ENCODE measurements at regions not wholly inside any gene's neighbourhood (a gene's known extent, or its start where the extent isn't known, plus 50 kb on each side); places are given as distances from the start of the nearest gene placed in this dataset.

- Mint-ChIP-seq H3K4me1 (no peaks in the 10 kb centered on the region), H3K4me3 (no peak overlapping the region), H3K27me3 (ENCODE audit: low read depth in 3 of 3) (peaks cover under 1 to 11% (median 9%) of the 10 kb centered on the region in 3 donors), H3K36me3 (no peaks in the 10 kb centered on the region), H3K9me3 (peaks cover 0 to 2% (median 0%) of the 10 kb centered on the region in 7 donors), H3K27ac (no peak overlapping the region)
- Histone ChIP-seq H2AFZ (ENCODE audit: insufficient read depth, low read depth, low read length, poor library complexity, severe bottlenecking) (no peak overlapping the region), H3K9ac (ENCODE audit: insufficient read depth, low read length, poor library complexity, severe bottlenecking) (no peak overlapping the region), H3K27me3 (ENCODE audit: control insufficient read depth in 2 of 2, insufficient read depth in 2 of 2, low read length in 2 of 2) (no peaks in the 10 kb centered on the region), H4K20me1 (ENCODE audit: insufficient read depth, low read length) (no peaks in the 10 kb centered on the region), H3K27ac (ENCODE audit: low read depth in 1 of 2, low read length in 2 of 2) (no peak overlapping the region), H3K79me2 (ENCODE audit: insufficient read depth, low read length) (no peaks in the 10 kb centered on the region), H3K36me3 (replicated peaks in 1 of 2; ENCODE audit: control insufficient read depth in 1 of 2, insufficient read depth in 2 of 2, low read length in 2 of 2) (no peaks in the 10 kb centered on the region), H3K4me3 (replicated peaks in 1 of 3; ENCODE audit: low read depth in 2 of 3, low read length in 3 of 3) (no peak overlapping the region), H3K4me1 (ENCODE audit: control insufficient read depth in 1 of 2, insufficient read depth in 2 of 2, low read length in 2 of 2) (no peaks in the 10 kb centered on the region), H3K9me3 (replicated peaks in 1 of 2; ENCODE audit: control insufficient read depth in 1 of 2, insufficient read depth in 1 of 2, low read length in 2 of 2) (no peaks in the 10 kb centered on the region), H3K4me2 (replicated peaks; ENCODE audit: extremely low read depth, low read length, poor library complexity, severe bottlenecking) (no peak overlapping the region)
- intact Hi-C loops (cut with micrococcal nuclease): no loop called here
- WGBS (ENCODE audit: insufficient coverage): 100% methylated on average over 2 of the region's 3 CpGs
- no peak for TF ChIP-seq CTCF (IDR thresholded peaks at IDR 0.05)
- DNase-seq: no peak
These were observed 244.6 kb upstream of the FOXQ1 start for GRCh38 chr6:1067346-1067745.

- H3K27ac ChIP-seq (ENCODE audit: low read depth in 1 of 2, low read length in 2 of 2): no peak overlapping the region
- H3K9me3 ChIP-seq (replicated peaks in 1 of 2; ENCODE audit: control insufficient read depth in 1 of 2, insufficient read depth in 1 of 2, low read length in 2 of 2): no peaks in the 10 kb centered on the region
- no peak overlapping the region for H2AFZ ChIP-seq (ENCODE audit: insufficient read depth, low read depth, low read length, poor library complexity, severe bottlenecking)
- H3K4me1 ChIP-seq (ENCODE audit: control insufficient read depth in 1 of 2, insufficient read depth in 2 of 2, low read length in 2 of 2): no peaks in the 10 kb centered on the region
- H3K36me3 Mint-ChIP-seq: no peaks in the 10 kb centered on the region
- TF ChIP-seq CTCF (IDR thresholded peaks at IDR 0.05): no peak
- no peaks in the 10 kb centered on the region for H3K27me3 ChIP-seq (ENCODE audit: control insufficient read depth in 2 of 2, insufficient read depth in 2 of 2, low read length in 2 of 2)
- H3K9me3 Mint-ChIP-seq: peaks cover 0 to 2% (median 0%) of the 10 kb centered on the region in 7 donors
- no peak overlapping the region for H3K4me3 Mint-ChIP-seq
- peaks cover 5 to 11% (median 9%) of the 10 kb centered on the region in 3 donors for H3K27me3 Mint-ChIP-seq (ENCODE audit: low read depth in 3 of 3)
- no peaks in the 10 kb centered on the region for H3K4me1 Mint-ChIP-seq
- H3K79me2 ChIP-seq (ENCODE audit: insufficient read depth, low read length): no peaks in the 10 kb centered on the region
- no peak overlapping the region for H3K27ac Mint-ChIP-seq
- 93% methylated on average over 4 of the region's 11 CpGs for WGBS (ENCODE audit: insufficient coverage)
- H3K9ac ChIP-seq (ENCODE audit: insufficient read depth, low read length, poor library complexity, severe bottlenecking): no peak overlapping the region
- no peaks in the 10 kb centered on the region for H3K36me3 ChIP-seq (replicated peaks in 1 of 2; ENCODE audit: control insufficient read depth in 1 of 2, insufficient read depth in 2 of 2, low read length in 2 of 2)
- intact Hi-C loops (cut with micrococcal nuclease): no loop called here
- no peak overlapping the region for H3K4me3 ChIP-seq (replicated peaks in 1 of 3; ENCODE audit: low read depth in 2 of 3, low read length in 3 of 3)
- no peak for DNase-seq
- no peak overlapping the region for H3K4me2 ChIP-seq (replicated peaks; ENCODE audit: extremely low read depth, low read length, poor library complexity, severe bottlenecking)
- H4K20me1 ChIP-seq (ENCODE audit: insufficient read depth, low read length): no peaks in the 10 kb centered on the region
These were observed 245.3 kb upstream of the FOXQ1 start for GRCh38 chr6:1066449-1067090.
